OCI-LY1 (cell line): ENCODE measurements at regions not wholly inside any gene's neighbourhood (a gene's known extent, or its start where the extent isn't known, plus 50 kb on each side); places are given as distances from the start of the nearest gene placed in this dataset.

Experiments
- H2AFZ ChIP-seq: fragments of 200-600 bp; sonication (generic), shearing (Covaris generic); 2 replicates; pipeline ENCODE4 v1.6.0; 2014; ENCODE audit warnings: antibody characterized with exemption, mild to moderate bottlenecking, low read length
- H3F3A ChIP-seq: fragments of 200-600 bp; sonication (generic), shearing (Covaris generic); 2 replicates; pipeline ENCODE4 v1.6.0; 2014; ENCODE audit warnings: mild to moderate bottlenecking, antibody characterized with exemption, low read length, moderate library complexity; ENCODE audit not compliant: insufficient read depth
- H3K27ac ChIP-seq: fragments of 200-600 bp; sonication (generic); 2 replicates; pipeline ENCODE4 v1.5.1; 2014; ENCODE audit warnings: low read length, mixed run types, mild to moderate bottlenecking, low read depth; ENCODE audit not compliant: poor library complexity, severe bottlenecking
- H3K27me3 ChIP-seq: fragments of 200-600 bp; sonication (generic); 2 replicates; pipeline ENCODE4 v1.6.0; 2014; ENCODE audit warnings: antibody characterized with exemption, mild to moderate bottlenecking, low read length, moderate library complexity; ENCODE audit not compliant: insufficient read depth
- H3K36me3 ChIP-seq: fragments of 200-600 bp; sonication (generic); 2 replicates; pipeline ENCODE4 v1.6.1; 2014; ENCODE audit warnings: mild to moderate bottlenecking, antibody characterized with exemption, low read length, moderate library complexity, mixed read lengths; ENCODE audit not compliant: insufficient read depth
- H3K4me1 ChIP-seq: fragments of 200-600 bp; sonication (generic); 2 replicates; pipeline ENCODE4 v1.5.1; 2014; ENCODE audit warnings: mild to moderate bottlenecking, low read length, moderate library complexity; ENCODE audit not compliant: insufficient read depth, severe bottlenecking
- H3K4me2 ChIP-seq: fragments of 200-600 bp; sonication (generic), shearing (Covaris generic); 2 replicates; pipeline ENCODE4 v1.6.1; 2014; ENCODE audit warnings: low read length
- H3K4me3 ChIP-seq: fragments of 200-600 bp; sonication (generic); 2 replicates; pipeline ENCODE4 v1.5.1; 2014; ENCODE audit warnings: low read length, low read depth, mild to moderate bottlenecking, mixed read lengths; ENCODE audit not compliant: poor library complexity, severe bottlenecking
- H3K79me2 ChIP-seq: fragments of 200-600 bp; shearing (Covaris generic); 2 replicates; pipeline ENCODE4 v1.6.1; 2016; ENCODE audit warnings: mixed run types, low read length, mixed read lengths; ENCODE audit not compliant: insufficient read depth
- H3K9ac ChIP-seq: fragments of 200-600 bp; sonication (generic), shearing (Covaris generic); 2 replicates; pipeline ENCODE4 v1.6.1; 2014; ENCODE audit warnings: mild to moderate bottlenecking, low read length, mixed read lengths
- H3K9me2 ChIP-seq: fragments of 200-600 bp; sonication (generic), shearing (Covaris generic); 2 replicates; pipeline ENCODE4 v1.6.1; 2014; ENCODE audit warnings: low read depth, mild to moderate bottlenecking, low read length, mixed read lengths
- H3K9me3 ChIP-seq: fragments of 200-600 bp; shearing (Covaris generic); 2 replicates; pipeline ENCODE4 v1.6.1; 2014; ENCODE audit warnings: low read length, mixed read lengths
- H4K20me1 ChIP-seq: fragments of 200-600 bp; sonication (generic), shearing (Covaris generic); 2 replicates; pipeline ENCODE4 v1.6.0; 2016; ENCODE audit warnings: mild to moderate bottlenecking, low read length; ENCODE audit not compliant: insufficient read depth
- CTCF ChIP-seq: fragments of 200-600 bp; sonication (generic), shearing (Covaris generic); IDR thresholded peaks from 2 replicates; pipeline ENCODE4 v1.5.1; 2017; ENCODE audit warnings: mild to moderate bottlenecking, antibody characterized with exemption, low read length, moderate library complexity, mixed read lengths
- EZH2 ChIP-seq: fragments of 200-600 bp; sonication (generic), shearing (Covaris generic); IDR thresholded peaks from 2 replicates; pipeline ENCODE4 v1.8.0; 2017; ENCODE audit warnings: borderline replicate concordance, mixed run types, mild to moderate bottlenecking, antibody characterized with exemption, low read length, moderate library complexity, mixed read lengths

GRCh38 chr4:153034681-153035080 lies 98.6 kb downstream of the FHDC1 start:
- H2AFZ ChIP-seq = no peak overlapping the region
- no peak overlapping the region for H3K9ac ChIP-seq
- H3K79me2 ChIP-seq = no peaks in the 10 kb centered on the region
- no peak overlapping the region for H3K4me3 ChIP-seq
- H3K27me3 ChIP-seq = no peaks in the 10 kb centered on the region
- no peak overlapping the region for H3K27ac ChIP-seq
- H3K9me2 ChIP-seq = no peaks in the 10 kb centered on the region
- H3K4me2 ChIP-seq = no peak overlapping the region
- H3F3A ChIP-seq = no peaks in the 10 kb centered on the region
- no peaks in the 10 kb centered on the region for H3K9me3 ChIP-seq
- no peaks in the 10 kb centered on the region for H4K20me1 ChIP-seq
- TF ChIP-seq EZH2 = no peak
- no peak for TF ChIP-seq CTCF
- H3K36me3 ChIP-seq = no peaks in the 10 kb centered on the region
- no peaks in the 10 kb centered on the region for H3K4me1 ChIP-seq

- Histone ChIP-seq H4K20me1 (no peaks in the 10 kb centered on the region), H3K4me2 (no peak overlapping the region), H3K36me3 (no peaks in the 10 kb centered on the region), H3K4me3 (no peak overlapping the region), H3K27me3 (no peaks in the 10 kb centered on the region), H3K79me2 (no peaks in the 10 kb centered on the region), H3F3A (no peaks in the 10 kb centered on the region), H3K9me2 (no peaks in the 10 kb centered on the region), H3K9me3 (no peaks in the 10 kb centered on the region), H3K27ac (no peak overlapping the region), H2AFZ (no peak overlapping the region), H3K4me1 (no peaks in the 10 kb centered on the region), H3K9ac (no peak overlapping the region)
- TF ChIP-seq CTCF (no peak), EZH2 (no peak)
Observed at GRCh38 chr4:153036931-153037482, 100.9 kb downstream of the FHDC1 start.

DNA sequence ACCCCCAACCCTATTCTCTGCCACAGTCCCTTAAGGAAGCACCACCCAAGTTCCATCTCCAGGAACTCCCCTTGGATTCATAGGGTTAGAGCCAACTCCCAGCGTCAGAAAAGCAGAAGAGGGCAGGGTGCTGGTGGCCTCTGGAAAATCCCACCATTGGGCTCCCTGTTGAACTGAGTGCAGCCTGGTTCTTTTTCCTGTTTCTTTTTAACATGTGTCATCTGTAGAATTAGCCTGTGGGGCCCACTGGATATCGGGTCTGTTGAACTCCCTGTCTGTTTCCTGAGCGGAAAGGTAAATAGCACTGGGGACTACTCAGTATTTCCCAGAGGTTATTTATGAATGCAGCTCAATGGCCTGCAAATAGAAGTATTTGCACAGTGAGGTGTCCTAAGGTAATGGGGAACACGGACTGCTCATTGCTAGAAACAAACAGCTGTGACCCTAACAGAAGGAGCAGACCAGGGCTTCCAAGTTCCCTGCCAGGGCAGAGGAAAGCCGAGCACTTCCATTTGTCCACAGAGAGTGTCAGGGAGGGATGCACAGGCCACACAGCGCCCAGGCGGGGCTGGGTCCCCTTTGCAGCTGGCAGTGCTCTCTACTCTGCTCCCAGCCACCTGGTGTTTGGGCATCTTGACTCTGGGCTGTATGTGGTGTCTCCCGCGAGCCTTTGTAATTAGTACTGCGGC lies 102.6 kb downstream of the FHDC1 start:
- no peak overlapping the region for H2AFZ ChIP-seq
- no peaks in the 10 kb centered on the region for H3F3A ChIP-seq
- no peaks in the 10 kb centered on the region for H3K9me2 ChIP-seq
- no peak overlapping the region for H3K4me2 ChIP-seq
- H3K9me3 ChIP-seq = no peaks in the 10 kb centered on the region
- H3K79me2 ChIP-seq = no peaks in the 10 kb centered on the region
- TF ChIP-seq CTCF (no peak), EZH2 (no peak)
- no peak overlapping the region for H3K4me3 ChIP-seq
- no peaks in the 10 kb centered on the region; the same call in 1 of the 2 replicates for H3K27me3 ChIP-seq
- no peak overlapping the region for H3K27ac ChIP-seq
- no peaks in the 10 kb centered on the region for H4K20me1 ChIP-seq
- H3K4me1 ChIP-seq = no peaks in the 10 kb centered on the region
- no peak overlapping the region for H3K9ac ChIP-seq
- H3K36me3 ChIP-seq = no peaks in the 10 kb centered on the region
